ENCODE measurements at regions not wholly inside any gene's neighbourhood (a gene's known extent, or its start where the extent isn't known, plus 50 kb on each side); places are given as distances from the start of the nearest gene placed in this dataset.

GRCh38 chr5:100641833-100642232 lies 106.7 kb downstream of the FAM174A start:
- Histone ChIP-seq H3K27me3 (ENCODE audit: control insufficient read depth, insufficient read depth, low read length) (no peaks in the 10 kb centered on the region), H3K36me3 (ENCODE audit: control insufficient read depth, insufficient read depth, low read length) (no peaks in the 10 kb centered on the region), H3K4me3 (ENCODE audit: low read depth, low read length) (no peak overlapping the region)
- CTCF ChIA-PET, result no interaction called here
- no peak for DNase-seq (ENCODE audit: low read depth)
- TF ChIP-seq, protein P1, sequence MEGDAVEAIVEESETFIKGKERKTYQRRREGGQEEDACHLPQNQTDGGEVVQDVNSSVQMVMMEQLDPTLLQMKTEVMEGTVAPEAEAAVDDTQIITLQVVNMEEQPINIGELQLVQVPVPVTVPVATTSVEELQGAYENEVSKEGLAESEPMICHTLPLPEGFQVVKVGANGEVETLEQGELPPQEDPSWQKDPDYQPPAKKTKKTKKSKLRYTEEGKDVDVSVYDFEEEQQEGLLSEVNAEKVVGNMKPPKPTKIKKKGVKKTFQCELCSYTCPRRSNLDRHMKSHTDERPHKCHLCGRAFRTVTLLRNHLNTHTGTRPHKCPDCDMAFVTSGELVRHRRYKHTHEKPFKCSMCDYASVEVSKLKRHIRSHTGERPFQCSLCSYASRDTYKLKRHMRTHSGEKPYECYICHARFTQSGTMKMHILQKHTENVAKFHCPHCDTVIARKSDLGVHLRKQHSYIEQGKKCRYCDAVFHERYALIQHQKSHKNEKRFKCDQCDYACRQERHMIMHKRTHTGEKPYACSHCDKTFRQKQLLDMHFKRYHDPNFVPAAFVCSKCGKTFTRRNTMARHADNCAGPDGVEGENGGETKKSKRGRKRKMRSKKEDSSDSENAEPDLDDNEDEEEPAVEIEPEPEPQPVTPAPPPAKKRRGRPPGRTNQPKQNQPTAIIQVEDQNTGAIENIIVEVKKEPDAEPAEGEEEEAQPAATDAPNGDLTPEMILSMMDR (IDR thresholded peaks at IDR 0.05; ENCODE audit: insufficient read depth, low read depth, low read length), result no peak
- POLR2A ChIA-PET, result no interaction called here

DNA sequence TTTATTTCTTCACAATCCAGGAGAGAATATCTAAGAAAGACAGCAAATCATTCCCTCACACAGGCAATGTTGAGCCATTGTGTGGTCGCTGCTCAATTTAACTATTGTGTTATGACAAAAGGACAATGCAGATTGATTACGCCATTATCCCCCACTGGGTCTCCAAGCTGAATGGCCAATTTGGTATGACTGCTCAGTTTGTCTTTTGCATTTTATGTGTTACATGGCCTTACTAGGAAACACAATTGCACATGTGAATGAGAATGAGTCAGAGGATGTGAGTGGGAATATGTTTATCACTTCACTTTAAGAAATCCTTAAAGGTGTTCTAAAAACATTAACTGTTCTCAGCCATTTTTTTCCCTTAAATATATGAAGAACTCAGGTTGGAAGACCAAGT lies 108.3 kb downstream of the FAM174A start:
- CTCF ChIA-PET, result no interaction called here
- TF ChIP-seq, protein P1 (IDR thresholded peaks at IDR 0.05; ENCODE audit: insufficient read depth, low read depth, low read length), result no peak

DNA sequence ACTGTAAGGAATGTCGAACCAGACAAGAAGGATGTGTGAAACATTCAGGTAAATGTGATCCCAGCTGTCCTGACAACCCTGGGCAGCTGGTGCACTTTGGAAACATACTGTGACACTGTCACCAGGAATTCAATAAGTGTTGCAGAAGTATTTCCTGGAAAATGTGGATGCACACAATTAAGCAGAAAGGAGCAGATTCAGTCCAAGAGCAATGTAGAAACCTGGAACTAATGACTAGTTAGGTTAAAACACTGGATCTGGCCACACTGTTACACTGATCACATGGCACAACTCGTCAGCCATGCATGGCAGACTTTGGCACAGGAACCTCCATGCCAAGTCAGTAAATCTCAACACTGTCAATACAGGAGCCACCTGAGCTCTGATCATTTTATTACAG lies 109.0 kb downstream of the FAM174A start:
- TF ChIP-seq, protein P1 (IDR thresholded peaks at IDR 0.05; ENCODE audit: insufficient read depth, low read depth, low read length), result no peak
- Histone ChIP-seq H3K4me3 (ENCODE audit: low read depth, low read length) (no peak overlapping the region), H3K36me3 (ENCODE audit: control insufficient read depth, insufficient read depth, low read length) (no peaks in the 10 kb centered on the region), H3K27me3 (ENCODE audit: control insufficient read depth, insufficient read depth, low read length) (no peaks in the 10 kb centered on the region)
- no peak for DNase-seq (ENCODE audit: low read depth)
- CTCF ChIA-PET, result interaction anchor here (0.6 kb wide), 1 partner anchor 1259 kb away, joined by 3 read pairs; no protein-coding TSS in a partner anchor
- POLR2A ChIA-PET, result no interaction called here

More for the DNA sequence above, 108.3 kb downstream of the FAM174A start:
- POLR2A ChIA-PET, result no interaction called here
- DNase-seq (ENCODE audit: low read depth), result no peak
- Histone ChIP-seq H3K36me3 (ENCODE audit: control insufficient read depth, insufficient read depth, low read length) (no peaks in the 10 kb centered on the region), H3K4me3 (ENCODE audit: low read depth, low read length) (no peak overlapping the region), H3K27me3 (ENCODE audit: control insufficient read depth, insufficient read depth, low read length) (no peaks in the 10 kb centered on the region)

GRCh38 chr5:100644776-100645175 lies 109.6 kb downstream of the FAM174A start:
- TF ChIP-seq, protein P1 (IDR thresholded peaks at IDR 0.05; ENCODE audit: insufficient read depth, low read depth, low read length), result no peak
- H3K4me3 ChIP-seq (ENCODE audit: low read depth, low read length), result no peak overlapping the region
- DNase-seq (ENCODE audit: low read depth), result no peak
- ChIA-PET POLR2A (no interaction called here), CTCF (no interaction called here)
- H3K36me3 ChIP-seq (ENCODE audit: control insufficient read depth, insufficient read depth, low read length), result no peaks in the 10 kb centered on the region
- H3K27me3 ChIP-seq (ENCODE audit: control insufficient read depth, insufficient read depth, low read length), result no peaks in the 10 kb centered on the region

DNA sequence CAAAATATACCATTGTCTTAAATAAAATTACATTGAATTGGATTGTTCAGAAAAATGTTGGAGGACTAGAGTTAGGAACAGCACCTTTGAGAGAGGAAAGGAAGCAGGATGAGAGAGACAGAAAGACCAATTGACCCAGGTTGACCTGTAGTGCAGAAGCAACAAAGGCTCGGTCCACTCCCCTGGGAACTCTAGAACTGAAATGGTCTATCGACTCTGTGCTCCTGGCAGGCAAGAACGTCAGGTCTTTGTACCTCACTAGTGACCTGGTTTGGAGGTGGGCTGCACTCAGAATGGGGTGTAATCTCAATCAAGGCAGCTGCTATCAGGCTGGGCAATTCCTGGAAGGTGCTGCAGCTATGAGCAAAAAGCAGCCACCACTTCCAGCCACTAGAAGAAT lies 110.8 kb downstream of the FAM174A start:
- no peak for DNase-seq (ENCODE audit: low read depth)
- Histone ChIP-seq H3K4me3 (ENCODE audit: low read depth, low read length) (no peak overlapping the region), H3K36me3 (ENCODE audit: control insufficient read depth, insufficient read depth, low read length) (no peaks in the 10 kb centered on the region), H3K27me3 (ENCODE audit: control insufficient read depth, insufficient read depth, low read length) (no peaks in the 10 kb centered on the region)
- TF ChIP-seq, protein P1 (IDR thresholded peaks at IDR 0.05; ENCODE audit: insufficient read depth, low read depth, low read length), result no peak
- ChIA-PET CTCF (no interaction called here), POLR2A (no interaction called here)

Data from BJ (cell line).